ENCODE measurements at regions not wholly inside any gene's neighbourhood (a gene's known extent, or its start where the extent isn't known, plus 50 kb on each side); places are given as distances from the start of the nearest gene placed in this dataset.

GRCh38 chr20:16945619-16946018 is 197.5 kb downstream of the OTOR start:
- no peak for TF ChIP-seq CTCF (IDR thresholded peaks at IDR 0.05; ENCODE audit: insufficient read depth, low read length, poor library complexity, severe bottlenecking)
- Histone ChIP-seq H3K27me3 (replicated peaks; ENCODE audit: control insufficient read depth, insufficient read depth, low read length) (no peaks in the 10 kb centered on the region), H3K4me3 (replicated peaks; ENCODE audit: low read depth, low read length) (no peak overlapping the region)

DNA sequence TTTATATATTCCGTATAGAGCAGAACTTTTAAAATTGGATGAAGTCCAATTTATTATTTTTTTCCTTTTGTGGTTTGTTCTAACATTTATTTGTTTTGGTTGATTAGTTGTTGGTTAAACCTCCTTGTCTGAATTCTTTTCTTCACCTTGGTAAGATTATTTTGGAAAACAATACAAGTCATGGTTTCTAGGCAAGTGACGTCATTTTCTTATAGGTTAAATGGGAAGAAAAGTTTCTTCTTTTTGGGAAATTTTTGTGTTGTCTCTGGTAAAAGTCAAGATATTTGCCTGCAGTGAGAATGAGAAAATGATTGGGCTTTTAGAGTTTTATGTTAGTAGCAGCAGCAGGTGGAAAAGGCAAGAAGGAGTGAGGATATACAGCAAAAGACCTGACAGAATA is 197.9 kb downstream of the OTOR start:
- DNase-seq (ENCODE audit: extremely low read depth, insufficient read length) = no peak
- H3K27me3 ChIP-seq (replicated peaks; ENCODE audit: control insufficient read depth, insufficient read depth, low read length) = no peaks in the 10 kb centered on the region
- H3K4me3 ChIP-seq (replicated peaks; ENCODE audit: low read depth, low read length) = no peak overlapping the region
- no peaks in the 10 kb centered on the region for H3K36me3 ChIP-seq (ENCODE audit: control insufficient read depth, insufficient read depth, low read length)
- TF ChIP-seq CTCF (IDR thresholded peaks at IDR 0.05; ENCODE audit: insufficient read depth, low read length, poor library complexity, severe bottlenecking) = no peak

More at GRCh38 chr20:16945619-16946018, 197.5 kb downstream of the OTOR start:
- H3K36me3 ChIP-seq (ENCODE audit: control insufficient read depth, insufficient read depth, low read length) = no peaks in the 10 kb centered on the region
- DNase-seq (ENCODE audit: extremely low read depth, insufficient read length) = no peak

DNA sequence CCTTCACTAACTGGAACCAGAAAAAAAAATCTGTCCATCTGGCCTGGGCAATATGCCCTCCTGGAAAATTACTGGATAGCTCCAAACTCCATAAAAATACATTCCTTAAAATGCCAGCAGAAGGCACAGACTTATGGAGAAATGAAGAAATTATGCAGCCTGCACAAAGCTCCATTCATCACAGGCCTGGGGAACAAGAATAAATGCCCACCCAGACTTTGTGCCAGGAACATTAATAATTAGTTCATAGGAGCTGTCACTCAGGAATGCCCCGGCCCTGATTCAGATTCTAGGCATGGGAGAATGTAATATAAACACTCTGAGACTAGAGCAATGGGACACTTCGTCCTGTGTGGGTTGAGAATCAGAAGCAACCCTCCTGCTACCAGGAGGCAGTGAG is 199.3 kb downstream of the OTOR start:
- Histone ChIP-seq H3K4me3 (replicated peaks; ENCODE audit: low read depth, low read length) (no peak overlapping the region), H3K36me3 (ENCODE audit: control insufficient read depth, insufficient read depth, low read length) (no peaks in the 10 kb centered on the region), H3K27me3 (replicated peaks; ENCODE audit: control insufficient read depth, insufficient read depth, low read length) (no peaks in the 10 kb centered on the region)
- no peak for TF ChIP-seq CTCF (IDR thresholded peaks at IDR 0.05; ENCODE audit: insufficient read depth, low read length, poor library complexity, severe bottlenecking)
- DNase-seq (ENCODE audit: extremely low read depth, insufficient read length) = no peak

- TF ChIP-seq CTCF (IDR thresholded peaks at IDR 0.05; ENCODE audit: insufficient read depth, low read length, poor library complexity, severe bottlenecking) = no peak
- Histone ChIP-seq H3K27me3 (replicated peaks; ENCODE audit: control insufficient read depth, insufficient read depth, low read length) (no peaks in the 10 kb centered on the region), H3K4me3 (replicated peaks; ENCODE audit: low read depth, low read length) (no peak overlapping the region), H3K36me3 (ENCODE audit: control insufficient read depth, insufficient read depth, low read length) (no peaks in the 10 kb centered on the region)
- no peak for DNase-seq (ENCODE audit: extremely low read depth, insufficient read length)
Observed at GRCh38 chr20:16951876-16952275, 203.7 kb downstream of the OTOR start.

DNA sequence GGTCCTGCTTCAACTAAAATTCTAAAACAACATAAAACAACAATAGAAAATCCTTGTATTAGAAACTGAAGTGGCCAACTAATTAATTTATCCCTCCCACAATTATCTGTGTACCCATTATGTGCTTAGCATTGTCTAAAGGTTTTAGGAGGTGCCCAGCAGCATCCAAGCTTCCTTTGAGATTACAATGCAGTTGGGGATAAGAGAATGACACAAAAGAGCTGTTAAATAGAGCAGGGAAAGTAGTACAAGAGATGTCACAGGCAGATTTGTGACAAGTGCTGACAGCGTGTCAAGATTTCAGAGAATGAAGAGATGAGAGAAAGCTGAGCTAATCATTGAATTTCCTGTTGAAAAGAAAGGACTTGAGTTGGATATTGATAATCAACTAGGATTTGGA is 204.8 kb downstream of the OTOR start:
- DNase-seq (ENCODE audit: extremely low read depth, insufficient read length) = no peak
- no peaks in the 10 kb centered on the region for H3K36me3 ChIP-seq (ENCODE audit: control insufficient read depth, insufficient read depth, low read length)
- no peak for TF ChIP-seq CTCF (IDR thresholded peaks at IDR 0.05; ENCODE audit: insufficient read depth, low read length, poor library complexity, severe bottlenecking)
- no peak overlapping the region for H3K4me3 ChIP-seq (replicated peaks; ENCODE audit: low read depth, low read length)
- no peaks in the 10 kb centered on the region for H3K27me3 ChIP-seq (replicated peaks; ENCODE audit: control insufficient read depth, insufficient read depth, low read length)

DNA sequence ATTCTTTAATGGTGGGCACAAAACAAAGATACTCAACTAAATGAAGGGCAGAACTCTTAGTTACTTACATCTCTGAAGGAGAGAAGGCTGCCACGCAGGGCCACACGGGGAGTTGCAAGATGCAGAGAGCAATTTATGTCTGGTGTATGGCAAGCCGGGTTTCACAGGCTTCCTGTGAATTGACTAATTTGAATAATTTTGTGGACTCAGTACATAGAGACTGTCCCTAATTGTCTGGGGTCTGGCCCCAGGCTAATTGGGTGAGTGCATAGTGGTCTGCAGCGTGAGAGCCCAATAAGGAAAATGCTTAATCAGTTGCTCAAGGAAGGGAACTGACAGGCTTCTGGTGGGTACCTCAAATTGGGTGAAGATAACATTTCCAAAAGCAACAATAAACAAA is 205.7 kb downstream of the OTOR start:
- Histone ChIP-seq H3K27me3 (replicated peaks; ENCODE audit: control insufficient read depth, insufficient read depth, low read length) (no peaks in the 10 kb centered on the region), H3K4me3 (replicated peaks; ENCODE audit: low read depth, low read length) (no peak overlapping the region), H3K36me3 (ENCODE audit: control insufficient read depth, insufficient read depth, low read length) (no peaks in the 10 kb centered on the region)
- no peak for DNase-seq (ENCODE audit: extremely low read depth, insufficient read length)
- TF ChIP-seq CTCF (IDR thresholded peaks at IDR 0.05; ENCODE audit: insufficient read depth, low read length, poor library complexity, severe bottlenecking) = no peak

All from GM06990 (cell line).